ENCODE measurements at regions not wholly inside any gene's neighbourhood (a gene's known extent, or its start where the extent isn't known, plus 50 kb on each side); places are given as distances from the start of the nearest gene placed in this dataset.
A peak's percentile ranks its signal among the peaks of the same experiment; 100 is the strongest.

DNA sequence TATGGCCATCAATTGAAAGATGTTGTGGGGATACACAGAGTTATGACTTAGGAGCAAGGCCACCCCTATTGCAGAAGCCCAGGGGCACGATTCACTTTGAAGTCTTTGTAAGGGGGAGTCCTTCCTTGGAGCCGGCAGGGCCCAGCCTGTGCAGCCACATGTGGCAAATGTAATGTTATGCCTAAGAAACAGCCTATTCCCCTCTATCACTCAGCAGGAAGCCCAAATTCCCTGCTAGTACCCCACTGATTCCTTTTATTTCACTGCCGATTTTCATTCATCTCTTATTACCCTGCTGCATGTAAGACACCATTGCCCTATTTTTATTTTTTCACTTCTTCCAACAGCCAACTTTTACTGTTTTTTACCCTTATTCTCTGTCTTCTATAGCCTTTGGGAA, 233.2 kb downstream of the PMP22 start:
- FAIRE-seq (no peak), DNase-seq (ENCODE audit: low read depth in 1 of 2, low spot score in 2 of 2) (no peak)
- Histone ChIP-seq H3K27me3 (replicated peaks in 1 of 4; ENCODE audit: control insufficient read depth in 3 of 4, extremely low read depth in 1 of 4, insufficient read depth in 3 of 4, low read length in 3 of 4) (no peaks in the 10 kb centered on the region; a peak in 1 of 7 replicates), H4K20me1 (replicated peaks in 1 of 2; ENCODE audit: control insufficient read depth in 1 of 2, insufficient read depth in 2 of 2, low read length in 2 of 2) (no peaks in the 10 kb centered on the region), H3K23me2 (ENCODE audit: low read depth, low read length) (no peaks in the 10 kb centered on the region; the same call in 1 of the 2 replicates), H4K5ac (ENCODE audit: insufficient read length, low read depth, low read length) (no peak overlapping the region), H3K4me2 (ENCODE audit: insufficient read depth in 1 of 2, low read depth in 2 of 2, low read length in 2 of 2) (0 out of 4 replicates have a peak overlapping the region, but pooled peaks of 1 of the 2 experiments have one; percentile 12), H3K14ac (ENCODE audit: insufficient read length) (no peak overlapping the region), H3K4me1 (replicated peaks in 1 of 4; ENCODE audit: control insufficient read depth in 3 of 4, insufficient read depth in 4 of 4, low read length in 3 of 4) (peaks cover 0 to 7% (median 2%) of the 10 kb centered on the region in 4 experiments; a peak in 5 of 7 replicates), H2AFZ (ENCODE audit: low read length) (no peak overlapping the region), H2BK120ac (replicated peaks; ENCODE audit: low read depth, low read length) (no peak overlapping the region), H3K23ac (ENCODE audit: insufficient read length) (no peak overlapping the region), H3K9me3 (ENCODE audit: insufficient read depth in 2 of 2, low read depth in 1 of 2, low read length in 1 of 2) (peaks cover 0 to 3% of the 10 kb centered on the region in 2 experiments; a peak in 1 of 4 replicates), H3K18ac (ENCODE audit: extremely low read depth, low read length) (no peak overlapping the region), H3K79me2 (ENCODE audit: control insufficient read depth in 1 of 2, insufficient read depth in 2 of 2, low read length in 2 of 2) (no peaks in the 10 kb centered on the region), H2BK5ac (ENCODE audit: low read depth, low read length) (no peak overlapping the region), H3K79me1 (ENCODE audit: low read depth, low read length) (no peaks in the 10 kb centered on the region), H2BK15ac (ENCODE audit: low read length) (no peak overlapping the region), H3K4me3 (ENCODE audit: extremely low read depth in 1 of 4, insufficient read depth in 2 of 4, low read depth in 3 of 4, low read length in 4 of 4) (no peak overlapping the region; a peak in 1 of 8 replicates), H4K8ac (ENCODE audit: extremely low read depth, insufficient read depth, low read length) (no peak overlapping the region), H2BK12ac (ENCODE audit: low read depth, low read length) (no peak overlapping the region), H3K36me3 (ENCODE audit: control insufficient read depth in 2 of 4, insufficient read depth in 4 of 4, low read length in 3 of 4) (no peaks in the 10 kb centered on the region), H3K27ac (ENCODE audit: low read depth, low read length) (no peak overlapping the region), H3K9ac (replicated peaks in 1 of 4; ENCODE audit: extremely low read depth in 1 of 4, low read depth in 3 of 4, low read length in 3 of 4) (no peak overlapping the region), H2AK5ac (ENCODE audit: low read depth, low read length) (no peak overlapping the region), H4K91ac (replicated peaks; ENCODE audit: insufficient read length, low read length) (no peak overlapping the region), H3K56ac (replicated peaks; ENCODE audit: insufficient read length, low read depth, low read length) (no peak overlapping the region), H3K4ac (replicated peaks; ENCODE audit: insufficient read length, low read depth, low read length) (no peak overlapping the region), H2BK20ac (ENCODE audit: low read length) (no peak overlapping the region)
- POLR2A ChIA-PET (ENCODE audit: partially characterized antibody), result no interaction called here
- CTCF ChIA-PET (ENCODE audit: partially characterized antibody), result interaction anchor here (1.6 kb wide), 1 partner anchor 16 kb away, joined by 3 read pairs; no protein-coding TSS in a partner anchor
- WGBS, 2 experiments (ENCODE audit: extremely low coverage in 1 of 2, insufficient coverage in 1 of 2, insufficient read length in 1 of 2, insufficient replicate concordance in 2 of 2, low coverage in 1 of 2, low lambda C conversion rate in 2 of 2, missing lambda C conversion rate in 1 of 2), result 35% methylated on average over 3 of the region's 3 CpGs; no CpG with 5 or more reads in 1 of the 2 experiments
- no peak for TF ChIP-seq ASH2L (IDR thresholded peaks at IDR 0.05; ENCODE audit: low read length)
- peak; percentile 60; the same call in 1 of the 2 replicates for TF ChIP-seq TEAD4 (IDR thresholded peaks at IDR 0.05; ENCODE audit: low read depth, low read length)
- no peak for TF ChIP-seq SP1 (IDR thresholded peaks at IDR 0.05; ENCODE audit: low read depth, low read length)
- TF ChIP-seq BACH1 (IDR thresholded peaks at IDR 0.05; ENCODE audit: low read length), result no peak

All from H1 (cell line).